ENCODE measurements at regions not wholly inside any gene's neighbourhood (a gene's known extent, or its start where the extent isn't known, plus 50 kb on each side); places are given as distances from the start of the nearest gene placed in this dataset.

- no peak for ATAC-seq
- Histone ChIP-seq H3K27ac (no peak overlapping the region), H3K36me3 (ENCODE audit: insufficient read depth in 1 of 2, low read depth in 1 of 2) (no peaks in the 10 kb centered on the region), H3K9me3 (no peaks in the 10 kb centered on the region), H3K27me3 (ENCODE audit: insufficient read depth in 3 of 3, low read length in 2 of 3) (no peaks in the 10 kb centered on the region), H3K4me1 (no peaks in the 10 kb centered on the region), H3K4me3 (no peak overlapping the region)
- WGBS, 3 donors, result 47 to 53% (median 52%) methylated on average over 4 of the region's 4 CpGs
- intact Hi-C loops (cut with DNase I), result no loop called here
- TF ChIP-seq CTCF (IDR thresholded peaks at IDR 0.05), result no peak
- no peak for DNase-seq
Measured at GRCh38 chr18:67035026-67035425, 431.1 kb upstream of the CDH19 start.

GRCh38 chr18:67023059-67023458 is 419.2 kb upstream of the CDH19 start:
- ATAC-seq (no peak), DNase-seq (no peak)
- Histone ChIP-seq H3K4me3 (no peak overlapping the region), H3K27me3 (ENCODE audit: insufficient read depth in 3 of 3, low read length in 2 of 3) (no peaks in the 10 kb centered on the region), H3K4me1 (no peaks in the 10 kb centered on the region), H3K9me3 (no peaks in the 10 kb centered on the region), H3K27ac (no peak overlapping the region), H3K36me3 (ENCODE audit: insufficient read depth in 1 of 2, low read depth in 1 of 2) (no peaks in the 10 kb centered on the region)
- intact Hi-C loops (cut with DNase I), result no loop called here
- no peak for TF ChIP-seq CTCF (IDR thresholded peaks at IDR 0.05)

GRCh38 chr18:67010919-67011318 is 407.0 kb upstream of the CDH19 start:
- H3K27me3 ChIP-seq (ENCODE audit: insufficient read depth in 3 of 3, low read length in 2 of 3), result no peaks in the 10 kb centered on the region
- no peaks in the 10 kb centered on the region for H3K4me1 ChIP-seq
- no peak overlapping the region for H3K4me3 ChIP-seq
- DNase-seq, result no peak
- TF ChIP-seq CTCF (IDR thresholded peaks at IDR 0.05), result no peak
- no peaks in the 10 kb centered on the region for H3K9me3 ChIP-seq
- no peak for ATAC-seq
- no peaks in the 10 kb centered on the region for H3K36me3 ChIP-seq (ENCODE audit: insufficient read depth in 1 of 2, low read depth in 1 of 2)
- no peak overlapping the region for H3K27ac ChIP-seq
- intact Hi-C loops (cut with DNase I), result no loop called here

GRCh38 chr18:67007999-67008398 is 404.1 kb upstream of the CDH19 start:
- no peak for DNase-seq
- Histone ChIP-seq H3K36me3 (ENCODE audit: insufficient read depth in 1 of 2, low read depth in 1 of 2) (no peaks in the 10 kb centered on the region), H3K27ac (no peak overlapping the region), H3K4me3 (no peak overlapping the region), H3K9me3 (no peaks in the 10 kb centered on the region), H3K27me3 (ENCODE audit: insufficient read depth in 3 of 3, low read length in 2 of 3) (no peaks in the 10 kb centered on the region), H3K4me1 (no peaks in the 10 kb centered on the region)
- WGBS, 3 donors, result 69 to 95% (median 83%) methylated on average over 1 of the region's 1 CpG
- no peak for ATAC-seq
- TF ChIP-seq CTCF (IDR thresholded peaks at IDR 0.05), result no peak
- intact Hi-C loops (cut with DNase I), result no loop called here

GRCh38 chr18:67007085-67007484 is 403.2 kb upstream of the CDH19 start:
- WGBS, 3 donors, result 77 to 87% (median 82%) methylated on average over 1 of the region's 1 CpG
- ATAC-seq (no peak), DNase-seq (no peak)
- no peak for TF ChIP-seq CTCF (IDR thresholded peaks at IDR 0.05)
- intact Hi-C loops (cut with DNase I), result no loop called here
- Histone ChIP-seq H3K4me3 (no peak overlapping the region), H3K9me3 (no peaks in the 10 kb centered on the region), H3K27me3 (ENCODE audit: insufficient read depth in 3 of 3, low read length in 2 of 3) (no peaks in the 10 kb centered on the region), H3K27ac (no peak overlapping the region), H3K36me3 (ENCODE audit: insufficient read depth in 1 of 2, low read depth in 1 of 2) (no peaks in the 10 kb centered on the region), H3K4me1 (no peaks in the 10 kb centered on the region)
